Posterior vena cava (tissue), 2 donors: ENCODE measurements at regions not wholly inside any gene's neighbourhood (a gene's known extent, or its start where the extent isn't known, plus 50 kb on each side); places are given as distances from the start of the nearest gene placed in this dataset.
"Not testable (repeated sequence)": the region's sequence is repeated elsewhere in the genome, so short reads cannot be mapped to it uniquely, and the experiment has no call there.

Experiments used
- DNase-seq: peaks from one replicate; pipeline ENCODE4 v3.0.0-alpha.2; 2020; ENCODE audit warnings: low spot score
- intact Hi-C, 2 donors: fragments of 100-400 bp; cut with DNase I; formaldehyde crosslinking; loops; one replicate each; pipeline versions ENCODE4 v1.14.1 to v1.14.2; 2022 to 2023
- donor health status: DM: yes; HTN: yes; CAD: no.
- donor health status: DM: yes; HTN: yes; CAD: no.

GRCh38 chr15:87656372-87656771 is 600.2 kb downstream of the NTRK3 start:
- no peak for DNase-seq
- intact Hi-C loops, result no loop called here

GRCh38 chr15:87653646-87654045 is 602.9 kb downstream of the NTRK3 start:
- intact Hi-C loops, result no loop called here

DNA sequence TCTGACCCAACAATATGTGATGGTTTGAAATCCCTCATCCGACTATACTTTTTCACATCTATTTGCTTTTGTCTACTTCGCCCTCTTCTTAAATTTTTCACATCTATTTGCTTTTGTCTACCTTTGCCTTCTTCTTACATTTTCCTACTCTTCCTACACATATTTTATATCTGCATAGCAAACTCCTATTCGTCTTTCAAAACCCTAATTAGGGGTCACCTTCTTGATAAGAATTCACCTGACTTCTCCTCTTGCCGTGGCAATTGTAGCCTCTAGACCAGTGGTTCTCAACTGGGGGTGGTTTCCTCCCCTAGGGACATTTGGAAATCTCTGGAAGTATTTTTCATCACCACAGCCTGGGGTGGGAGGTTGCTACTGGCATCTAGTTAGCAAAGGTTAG is 607.4 kb downstream of the NTRK3 start:
- DNase-seq, result no peak
- intact Hi-C loops, result no loop called here

More at GRCh38 chr15:87653646-87654045, 602.9 kb downstream of the NTRK3 start:
- no peak for DNase-seq

DNA sequence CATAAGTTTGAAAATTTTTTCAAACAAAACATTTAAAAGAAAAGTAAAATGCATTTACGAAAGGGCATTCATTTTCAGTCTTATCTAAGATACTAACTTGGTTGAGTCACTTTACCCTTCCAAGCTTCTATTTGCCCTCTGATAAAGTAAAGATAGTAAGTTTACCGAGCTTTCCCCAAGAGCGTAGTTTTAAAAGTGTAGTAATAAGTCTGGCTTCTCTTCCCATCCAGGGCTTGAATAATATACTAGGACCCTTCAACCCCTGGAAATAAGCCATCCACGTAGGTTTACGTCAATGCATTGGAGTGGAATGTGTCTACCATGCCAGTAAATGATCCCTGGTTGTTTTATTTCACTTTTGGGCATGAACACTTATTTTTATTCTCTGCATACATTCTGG is 608.3 kb downstream of the NTRK3 start:
- no peak for DNase-seq
- intact Hi-C loops, result no loop called here

DNA sequence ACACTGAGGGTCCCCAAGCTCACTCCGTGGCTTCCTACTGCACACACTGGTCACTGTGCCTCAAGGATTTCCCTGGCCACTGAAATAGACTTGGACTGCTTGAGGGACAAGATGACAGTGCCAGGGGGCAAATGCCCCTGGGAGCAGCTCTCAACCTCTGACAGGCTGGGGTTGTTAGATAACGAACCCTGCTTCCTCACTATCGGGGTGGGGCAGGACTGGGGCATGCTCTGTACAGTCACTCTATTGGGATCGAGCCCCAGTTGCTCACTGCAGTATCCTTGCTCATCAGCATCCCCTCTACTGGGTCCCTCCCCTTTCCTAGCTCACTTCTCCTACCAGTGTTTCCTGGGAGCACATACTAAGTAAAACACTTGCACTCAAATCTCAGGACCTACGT is 610.8 kb downstream of the NTRK3 start:
- intact Hi-C loops, result no loop called here
- no peak for DNase-seq

- DNase-seq, intact Hi-C loops: not testable (repeated sequence)
Measured at GRCh38 chr15:87642997-87643396, 613.5 kb downstream of the NTRK3 start.

DNA sequence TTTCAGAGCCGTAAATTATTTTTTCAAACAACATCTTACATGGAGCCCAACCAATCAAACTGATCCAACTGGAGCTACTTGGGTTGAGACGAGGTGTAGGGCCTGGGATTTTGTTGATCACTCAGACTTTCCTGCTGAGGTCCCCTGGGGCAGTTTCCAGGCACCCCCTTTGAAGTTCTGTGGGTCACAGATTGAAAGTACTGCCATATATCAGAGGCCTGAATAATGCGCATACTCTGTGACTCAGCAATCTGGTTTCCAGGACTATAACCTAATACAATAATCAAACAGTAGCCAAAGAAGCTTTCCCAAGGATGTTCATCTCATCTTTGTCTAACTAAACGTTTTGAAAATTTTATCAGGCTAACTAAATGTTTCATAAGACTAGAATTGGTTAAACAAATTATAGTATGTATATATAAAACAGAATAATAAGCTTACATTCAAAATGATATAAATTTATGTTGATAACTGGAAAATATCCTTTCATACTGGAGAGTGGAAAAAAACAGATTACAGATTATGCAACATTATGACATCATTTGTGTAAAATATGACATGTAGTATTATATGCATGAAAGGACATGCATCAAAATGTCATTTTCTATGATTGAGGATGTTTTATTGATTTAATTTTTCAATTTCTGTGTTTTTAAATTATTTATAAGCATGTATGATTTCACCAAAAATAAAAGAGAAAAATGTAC is 617.1 kb downstream of the NTRK3 start:
- no peak for DNase-seq
- intact Hi-C loops, result no loop called here

DNA sequence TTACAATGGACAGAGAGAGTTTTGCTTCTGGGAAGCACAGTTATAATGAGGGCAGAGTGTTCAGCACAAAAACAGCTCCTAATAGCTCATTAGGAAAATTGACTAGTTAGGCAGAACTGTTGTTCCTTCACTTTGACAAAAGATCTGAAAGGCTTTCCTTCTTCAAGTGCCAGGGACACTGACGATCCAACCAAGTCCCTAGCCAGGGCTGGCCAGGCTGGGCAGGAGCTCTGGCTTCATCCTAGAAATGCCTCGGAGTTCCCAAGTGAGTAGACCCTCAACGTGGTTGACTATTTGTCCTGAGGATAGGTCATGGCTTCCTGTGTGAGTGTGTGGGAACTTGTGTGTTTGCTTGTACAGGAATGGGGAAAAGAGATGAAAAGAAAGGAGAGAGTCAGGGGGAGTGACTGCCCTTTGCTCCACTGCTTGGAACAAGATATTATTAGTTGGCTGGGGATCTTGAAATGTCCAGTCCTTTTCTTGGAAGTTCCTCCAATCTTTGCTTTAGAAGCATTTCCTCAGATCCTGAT is 617.9 kb downstream of the NTRK3 start:
- intact Hi-C loops, result no loop called here
- no peak for DNase-seq

- no peak for DNase-seq
- intact Hi-C loops, result no loop called here
Measured at GRCh38 chr15:87634361-87634760, 622.2 kb downstream of the NTRK3 start.

DNA sequence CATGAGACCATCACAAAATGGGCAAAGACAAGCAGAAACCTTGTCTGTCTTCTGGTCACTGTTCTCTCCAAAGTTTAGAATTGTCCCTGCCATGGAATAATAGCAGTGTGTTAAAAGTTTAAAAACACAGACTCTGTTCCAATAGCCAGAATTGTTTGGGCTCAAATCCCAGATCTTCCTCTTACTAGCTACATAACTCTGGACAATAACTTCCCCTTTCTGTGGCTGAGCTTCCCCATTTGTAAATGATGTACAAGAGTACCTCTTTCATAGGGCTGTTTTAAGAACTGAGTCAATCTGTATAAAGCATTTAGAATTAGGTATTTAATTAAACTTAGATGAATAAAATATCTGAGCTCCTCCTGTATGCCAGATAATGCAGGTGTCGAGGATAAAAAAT is 623.0 kb downstream of the NTRK3 start:
- no peak for DNase-seq
- intact Hi-C loops, result no loop called here

GRCh38 chr15:87632364-87632763 is 624.2 kb downstream of the NTRK3 start:
- intact Hi-C loops, result no loop called here
- no peak for DNase-seq

- intact Hi-C loops, result no loop called here
- no peak for DNase-seq
Measured at GRCh38 chr15:87631775-87632174, 624.8 kb downstream of the NTRK3 start.

- intact Hi-C loops, result no loop called here
- DNase-seq, result no peak
Measured at GRCh38 chr15:87631093-87631492, 625.4 kb downstream of the NTRK3 start.

DNA sequence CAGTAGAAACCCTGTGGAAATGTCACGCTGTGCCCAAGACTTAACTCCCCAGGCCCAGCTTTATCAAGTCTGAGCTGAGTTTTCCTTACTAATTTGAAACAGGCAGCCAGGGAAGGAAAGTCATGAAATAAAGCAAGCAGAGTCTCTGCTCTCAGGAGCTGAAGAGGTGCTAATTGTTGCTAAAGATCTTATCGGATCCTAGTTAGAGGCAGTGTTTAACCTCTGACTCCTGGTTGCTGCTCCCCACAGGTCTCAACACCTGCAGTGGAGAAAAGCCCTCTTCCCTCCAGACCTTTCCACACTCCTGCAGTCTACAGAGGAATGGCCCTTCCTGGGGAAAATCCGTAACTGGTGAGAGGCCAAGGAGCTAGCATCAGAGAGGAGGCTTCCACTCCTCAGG is 628.2 kb downstream of the NTRK3 start:
- no peak for DNase-seq
- intact Hi-C loops, result no loop called here

GRCh38 chr15:87626860-87627259 is 629.7 kb downstream of the NTRK3 start:
- intact Hi-C loops, result no loop called here
- no peak for DNase-seq

GRCh38 chr15:87623832-87624231 is 632.7 kb downstream of the NTRK3 start:
- intact Hi-C loops, result no loop called here
- no peak for DNase-seq

DNA sequence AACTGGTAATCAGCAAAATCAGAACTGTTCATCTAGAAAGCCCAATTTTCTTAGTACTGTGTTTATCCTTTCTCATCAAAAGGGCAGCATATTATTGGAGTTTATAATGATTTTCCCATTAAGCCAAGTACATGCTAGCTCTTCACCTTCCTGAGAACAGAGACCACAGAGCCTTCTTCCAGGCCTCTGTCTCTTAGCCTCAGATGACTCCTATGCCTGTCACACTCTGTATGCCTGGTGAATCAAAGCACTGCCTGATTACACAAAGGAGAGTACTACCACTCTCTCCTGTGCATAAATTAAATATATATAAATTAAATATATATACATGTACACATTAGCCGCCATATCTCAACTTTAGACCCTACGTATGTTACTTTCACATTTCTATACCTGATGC is 636.1 kb downstream of the NTRK3 start:
- intact Hi-C loops, result no loop called here
- DNase-seq, result no peak

- DNase-seq, result no peak
- intact Hi-C loops, result no loop called here
Measured at GRCh38 chr15:87619161-87619960, 637.2 kb downstream of the NTRK3 start.

GRCh38 chr15:87618203-87618725 is 638.3 kb downstream of the NTRK3 start:
- DNase-seq, result no peak
- intact Hi-C loops, result no loop called here

GRCh38 chr15:87614704-87615103 is 641.8 kb downstream of the NTRK3 start:
- DNase-seq, result no peak
- intact Hi-C loops, result no loop called here

DNA sequence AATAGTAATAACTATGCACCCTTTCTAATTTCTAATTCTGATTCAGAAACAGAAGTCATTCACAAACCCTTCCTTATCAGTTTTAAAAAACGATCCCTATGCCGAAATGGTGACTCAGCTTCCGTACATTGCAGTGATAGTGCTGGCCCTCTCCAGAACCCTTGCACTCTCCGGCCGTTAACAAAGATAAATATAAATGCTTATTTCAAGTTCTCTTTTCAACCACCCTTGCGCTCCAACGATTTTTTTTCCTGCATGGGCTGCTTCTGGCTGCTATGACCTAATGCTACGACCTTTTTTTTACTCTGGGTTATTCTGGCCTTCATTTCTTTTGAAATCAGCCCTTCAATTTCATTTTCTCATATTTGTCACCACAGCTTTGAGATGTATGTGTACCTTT is 646.2 kb downstream of the NTRK3 start:
- intact Hi-C loops, result no loop called here
- DNase-seq, result no peak
